ENCODE measurements at regions not wholly inside any gene's neighbourhood (a gene's known extent, or its start where the extent isn't known, plus 50 kb on each side); places are given as distances from the start of the nearest gene placed in this dataset.
A peak's percentile ranks its signal among the peaks of the same experiment; 100 is the strongest.
"Not testable (repeated sequence)": the region's sequence is repeated elsewhere in the genome, so short reads cannot be mapped to it uniquely, and the experiment has no call there.

DNA sequence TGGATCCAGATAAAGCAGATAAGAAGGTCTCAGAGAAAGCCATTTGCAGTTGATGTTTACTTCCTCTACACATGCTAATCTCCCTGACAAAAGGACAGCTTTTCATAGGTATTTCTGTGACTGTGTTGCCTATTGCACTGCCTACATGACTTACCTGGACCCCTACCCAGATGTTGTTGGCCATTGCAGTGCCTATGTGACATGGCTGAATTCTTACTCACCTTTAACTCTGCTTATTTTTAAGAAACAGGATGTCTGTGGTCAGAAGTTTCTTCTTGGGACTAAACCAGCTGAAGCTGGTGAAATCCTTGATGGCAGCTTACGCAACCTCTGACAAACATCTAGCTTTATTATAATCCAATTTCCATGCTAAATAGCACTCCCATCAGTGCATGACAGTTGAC, 50.7 kb downstream of the PPIAL4D start:
- H3K4me3 Mint-ChIP-seq; DNase-seq; H3K4me1 Mint-ChIP-seq; H3K27me3 Mint-ChIP-seq; H3K27ac Mint-ChIP-seq; H3K9me3 ChIP-seq (ENCODE audit: control insufficient read depth, low read length, poor library complexity, severe bottlenecking); H3K36me3 Mint-ChIP-seq (ENCODE audit: low read depth): not testable (repeated sequence)
- ATAC-seq, result peak; percentile 74

DNA sequence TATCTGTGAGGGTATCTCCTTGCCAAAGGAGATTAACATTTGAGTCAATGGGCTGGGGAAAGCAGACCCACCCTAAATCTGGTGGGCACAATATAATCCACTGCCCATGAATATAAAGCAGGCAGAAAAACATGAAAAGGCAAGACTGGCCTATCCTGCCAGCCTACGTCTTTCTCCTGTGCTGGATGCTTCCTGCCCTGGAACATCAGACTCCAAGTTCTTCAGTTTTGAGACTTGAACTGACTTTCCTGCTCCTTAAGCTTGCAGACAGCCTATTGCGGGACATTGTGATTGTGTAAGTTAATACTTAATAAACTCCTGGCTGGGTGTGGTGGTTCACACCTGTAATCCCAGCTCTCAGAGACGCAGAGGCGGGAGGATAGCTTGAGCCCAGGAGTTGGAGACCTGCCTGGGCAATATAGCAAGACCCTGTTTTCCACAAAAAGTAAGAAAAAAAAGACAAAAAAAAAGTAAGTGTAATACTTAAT, 52.4 kb downstream of the PPIAL4D start:
- not testable (repeated sequence) for H3K9me3 ChIP-seq (ENCODE audit: control insufficient read depth, low read length, poor library complexity, severe bottlenecking); DNase-seq; H3K4me1 Mint-ChIP-seq; H3K27me3 Mint-ChIP-seq; ATAC-seq; H3K36me3 Mint-ChIP-seq (ENCODE audit: low read depth)
- peak overlapping the region; percentile 52 for H3K4me3 Mint-ChIP-seq
- H3K27ac Mint-ChIP-seq, result peak overlapping the region; percentile 68

- H3K4me1 Mint-ChIP-seq; H3K9me3 ChIP-seq (ENCODE audit: control insufficient read depth, low read length, poor library complexity, severe bottlenecking); H3K27me3 Mint-ChIP-seq; DNase-seq; H3K36me3 Mint-ChIP-seq (ENCODE audit: low read depth): not testable (repeated sequence)
- Mint-ChIP-seq H3K27ac (peak overlapping the region; percentile 68), H3K4me3 (peak overlapping the region; percentile 52)
- peak; percentile 24 for ATAC-seq
These were observed 53.0 kb downstream of the PPIAL4D start for GRCh38 chr1:145188869-145189542.

GRCh38 chr1:145182606-145183413, 59.2 kb downstream of the PPIAL4D start:
- not testable (repeated sequence) for H3K4me3 Mint-ChIP-seq; H3K9me3 ChIP-seq (ENCODE audit: control insufficient read depth, low read length, poor library complexity, severe bottlenecking); H3K36me3 Mint-ChIP-seq (ENCODE audit: low read depth); H3K27me3 Mint-ChIP-seq; H3K4me1 Mint-ChIP-seq; DNase-seq
- peak overlapping the region; percentile 34 for H3K27ac Mint-ChIP-seq
- ATAC-seq, result peak; percentile 96

GRCh38 chr1:145176285-145176925, 65.6 kb downstream of the PPIAL4D start:
- not testable (repeated sequence) for DNase-seq; H3K4me1 Mint-ChIP-seq; H3K36me3 Mint-ChIP-seq (ENCODE audit: low read depth); H3K27ac Mint-ChIP-seq; H3K9me3 ChIP-seq (ENCODE audit: control insufficient read depth, low read length, poor library complexity, severe bottlenecking); H3K27me3 Mint-ChIP-seq; H3K4me3 Mint-ChIP-seq
- peak; percentile 69 for ATAC-seq

- not testable (repeated sequence) for H3K4me3 Mint-ChIP-seq; H3K9me3 ChIP-seq (ENCODE audit: control insufficient read depth, low read length, poor library complexity, severe bottlenecking); H3K4me1 Mint-ChIP-seq; ATAC-seq; H3K27ac Mint-ChIP-seq; DNase-seq; H3K36me3 Mint-ChIP-seq (ENCODE audit: low read depth); H3K27me3 Mint-ChIP-seq
These were observed 67.6 kb downstream of the PPIAL4D start for GRCh38 chr1:145174377-145174776.

DNA sequence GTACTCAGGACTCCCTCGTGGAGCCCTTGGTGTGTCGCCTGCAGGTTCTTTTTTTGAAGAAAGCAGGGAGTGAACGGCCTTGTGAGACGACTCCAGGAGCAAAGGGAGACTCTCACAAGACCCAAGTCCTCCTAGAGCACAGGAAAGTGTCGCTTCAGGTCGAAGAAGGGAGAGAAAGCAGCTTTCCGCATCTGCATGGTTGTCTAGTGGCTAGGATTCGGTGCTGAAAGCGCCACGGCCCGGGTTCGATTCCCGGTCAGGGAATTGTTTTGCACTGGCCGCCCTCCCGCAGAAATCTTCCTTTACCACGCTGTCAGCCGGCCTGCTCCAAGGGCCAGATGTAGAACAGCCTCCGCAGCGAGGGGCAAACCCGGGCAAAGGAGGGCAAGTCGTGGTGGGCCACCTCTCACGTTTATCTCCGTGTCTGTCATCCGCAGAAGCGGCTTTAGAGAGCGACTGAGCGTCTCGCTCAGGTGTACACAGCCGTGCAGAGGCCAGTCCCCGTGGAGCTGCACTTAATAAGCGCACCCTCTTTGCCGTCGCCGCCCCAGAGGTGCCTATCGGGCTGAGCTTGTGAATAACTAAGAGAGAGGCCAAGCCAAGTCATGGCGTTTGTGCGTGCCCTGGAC, 72.6 kb downstream of the FAM72D start:
- DNase-seq; H3K27me3 Mint-ChIP-seq; H3K36me3 Mint-ChIP-seq (ENCODE audit: low read depth); H3K4me1 Mint-ChIP-seq; H3K9me3 ChIP-seq (ENCODE audit: control insufficient read depth, low read length, poor library complexity, severe bottlenecking); H3K4me3 Mint-ChIP-seq; ATAC-seq; H3K27ac Mint-ChIP-seq: not testable (repeated sequence)

DNA sequence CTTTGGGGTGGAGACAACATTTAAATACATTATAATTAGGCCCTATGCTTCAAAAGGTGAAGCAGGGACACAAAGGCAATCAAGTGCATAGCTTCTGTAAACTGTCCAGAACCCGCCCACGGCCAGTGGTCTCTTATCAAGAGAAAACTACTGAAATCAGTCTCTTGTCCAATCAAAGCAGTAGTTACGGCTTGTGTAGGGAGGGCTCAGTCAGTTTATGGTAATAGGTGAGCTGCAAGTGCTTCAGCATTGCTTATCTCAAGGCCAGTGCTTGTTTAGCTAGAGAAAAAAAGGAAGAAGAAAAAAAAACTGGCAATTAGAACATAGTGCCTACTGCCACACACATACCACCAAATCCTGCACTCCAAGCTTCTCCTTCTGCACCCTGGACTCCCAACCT, 68.6 kb downstream of the FAM72D start:
- H3K36me3 Mint-ChIP-seq (ENCODE audit: low read depth); H3K27me3 Mint-ChIP-seq; H3K4me3 Mint-ChIP-seq: not testable (repeated sequence)

More for the DNA sequence above, 68.6 kb downstream of the FAM72D start:
- H3K4me1 Mint-ChIP-seq; DNase-seq; H3K27ac Mint-ChIP-seq; H3K9me3 ChIP-seq (ENCODE audit: control insufficient read depth, low read length, poor library complexity, severe bottlenecking); ATAC-seq: not testable (repeated sequence)
